GM23248 (cell line): ENCODE measurements at regions not wholly inside any gene's neighbourhood (a gene's known extent, or its start where the extent isn't known, plus 50 kb on each side); places are given as distances from the start of the nearest gene placed in this dataset.
"Not testable (repeated sequence)": the region's sequence is repeated elsewhere in the genome, so short reads cannot be mapped to it uniquely, and the experiment has no call there.

Source experiments
- DNase-seq: peaks from one replicate; pipeline ENCODE4 v3.0.0-alpha.2; 2015
- H2AFZ ChIP-seq: fragments of 200-600 bp; sonication (generic); 2 replicates; pipeline ENCODE4 v1.6.1; 2016; ENCODE audit warnings: antibody characterized with exemption
- H3F3A ChIP-seq: fragments of 200-600 bp; sonication (generic); 2 replicates; pipeline ENCODE4 v1.6.1; 2016; ENCODE audit warnings: mild to moderate bottlenecking, antibody characterized with exemption, mixed run types; ENCODE audit not compliant: insufficient read depth
- H3K27ac ChIP-seq: fragments of 200-600 bp; sonication (generic); 2 replicates; pipeline ENCODE4 v1.5.1; 2016; ENCODE audit warnings: mild to moderate bottlenecking
- H3K27me3 ChIP-seq: fragments of 200-600 bp; sonication (generic); replicated peaks from 2 replicates; pipeline ENCODE4 v1.6.1; 2016; ENCODE audit warnings: mild to moderate bottlenecking; ENCODE audit not compliant: insufficient read depth
- H3K36me3 ChIP-seq: fragments of 200-600 bp; sonication (generic); 2 replicates; pipeline ENCODE4 v1.6.1; 2016; ENCODE audit warnings: low read depth, mild to moderate bottlenecking
- H3K4me1 ChIP-seq: fragments of 200-600 bp; sonication (generic); 2 replicates; pipeline ENCODE4 v1.6.1; 2016; ENCODE audit warnings: mild to moderate bottlenecking; ENCODE audit not compliant: insufficient read depth
- H3K4me2 ChIP-seq: fragments of 200-600 bp; sonication (generic); one replicate; pipeline ENCODE4 v1.6.1; 2016; ENCODE audit warnings: mild to moderate bottlenecking; ENCODE audit not compliant: unreplicated experiment
- H3K4me3 ChIP-seq: fragments of 200-600 bp; sonication (generic); 2 replicates; pipeline ENCODE4 v1.5.1; 2016; ENCODE audit warnings: mild to moderate bottlenecking
- H3K79me2 ChIP-seq: fragments of 200-600 bp; sonication (generic); 2 replicates; pipeline ENCODE4 v1.6.1; 2016; ENCODE audit warnings: mild to moderate bottlenecking; ENCODE audit not compliant: insufficient read depth
- H3K9ac ChIP-seq: fragments of 200-600 bp; sonication (generic); 2 replicates; pipeline ENCODE4 v1.6.1; 2016; ENCODE audit warnings: mild to moderate bottlenecking
- H3K9me2 ChIP-seq: fragments of 200-600 bp; sonication (generic); 2 replicates; pipeline ENCODE4 v1.6.1; 2016; ENCODE audit warnings: mixed run types, mild to moderate bottlenecking, moderate library complexity; ENCODE audit not compliant: insufficient read depth
- H3K9me3 ChIP-seq: fragments of 200-600 bp; sonication (generic); one replicate; pipeline ENCODE4 v1.6.1; 2017; ENCODE audit warnings: low read depth
- H4K20me1 ChIP-seq: fragments of 200-600 bp; sonication (generic); 2 replicates; pipeline ENCODE4 v1.6.0; 2016; ENCODE audit not compliant: insufficient read depth
- EZH2 ChIP-seq: fragments of 200-600 bp; sonication (generic); IDR thresholded peaks from 2 replicates; pipeline ENCODE4 v1.6.1; 2018; ENCODE audit warnings: antibody characterized with exemption, mild to moderate bottlenecking; ENCODE audit not compliant: insufficient read depth, poor library complexity, severe bottlenecking
- EZH2phosphoT487 ChIP-seq: fragments of 200-600 bp; sonication (generic); IDR thresholded peaks from 2 replicates; pipeline ENCODE4 v1.6.1; 2018; ENCODE audit warnings: antibody characterized with exemption, moderate library complexity, mild to moderate bottlenecking, low read depth; ENCODE audit not compliant: insufficient read depth
- WGBS, 2 experiments: methylation state at CpG; one replicate each; pipeline ENCODE4 v1.1.6; 2015 to 2017; ENCODE audit warnings: low lambda C conversion rate in 2 of 2, low coverage in 1 of 2; ENCODE audit errors: missing lambda C conversion rate in 2 of 2; 5-methylcytosine and 5-hydroxymethylcytosine counted together
- in situ Hi-C: fragments of 300-500 bp; cut with MboI; formaldehyde crosslinking; loops from 2 replicates; pipeline ENCODE4 v1.15.0; 2020

- in situ Hi-C loops = no loop called here
- TF ChIP-seq EZH2phosphoT487 (no peak), EZH2 (no peak)
- no peak overlapping the region for H3K27ac ChIP-seq
These were observed 235.7 kb downstream of the AKAIN1 start for GRCh38 chr18:4961121-4961909.

DNA sequence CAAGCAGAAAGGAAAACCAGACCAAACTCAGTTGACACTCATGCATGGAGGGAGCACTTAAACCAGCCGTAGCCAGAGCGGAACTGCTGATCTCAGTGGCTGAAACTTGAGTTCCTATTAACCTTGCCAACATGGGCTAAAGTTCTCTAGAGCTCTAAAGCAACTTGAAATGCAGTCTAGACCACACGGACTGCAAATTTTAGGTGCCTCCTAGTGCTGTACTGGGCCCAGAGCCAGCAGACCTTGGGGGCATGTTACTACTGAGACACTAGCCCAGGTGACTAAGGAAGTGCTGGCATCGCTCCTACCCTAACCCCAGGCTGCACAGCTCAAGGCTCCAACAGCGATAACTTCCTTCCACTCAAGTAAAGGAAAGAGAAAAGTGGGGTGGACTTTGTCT, 236.5 kb downstream of the AKAIN1 start:
- in situ Hi-C loops = no loop called here
- H3K27me3 ChIP-seq = no peaks in the 10 kb centered on the region
- no peak overlapping the region for H3K27ac ChIP-seq
- DNase-seq = no peak
- H3K4me1 ChIP-seq = no peaks in the 10 kb centered on the region
- no peaks in the 10 kb centered on the region for H3K79me2 ChIP-seq
- H3K9ac ChIP-seq = no peak overlapping the region
- H3K9me3 ChIP-seq = no peaks in the 10 kb centered on the region
- no peak overlapping the region for H3K4me2 ChIP-seq
- no peaks in the 10 kb centered on the region for H3K9me2 ChIP-seq
- no peaks in the 10 kb centered on the region for H4K20me1 ChIP-seq
- no peak overlapping the region for H3K4me3 ChIP-seq
- H2AFZ ChIP-seq = no peak overlapping the region
- 23 to 41% methylated on average over 5 of the region's 5 CpGs for WGBS, 2 experiments
- no peaks in the 10 kb centered on the region for H3K36me3 ChIP-seq
- TF ChIP-seq EZH2phosphoT487 = no peak
- TF ChIP-seq EZH2 = no peak
- H3F3A ChIP-seq = no peaks in the 10 kb centered on the region

More at GRCh38 chr18:4961121-4961909, 235.7 kb downstream of the AKAIN1 start:
- Histone ChIP-seq H3K4me2 (no peak overlapping the region), H3K27me3 (no peaks in the 10 kb centered on the region), H3K9ac (no peak overlapping the region), H3K4me1 (no peaks in the 10 kb centered on the region), H3F3A (no peaks in the 10 kb centered on the region), H3K9me2 (no peaks in the 10 kb centered on the region), H4K20me1 (no peaks in the 10 kb centered on the region), H3K4me3 (no peak overlapping the region), H3K9me3 (no peaks in the 10 kb centered on the region), H3K79me2 (no peaks in the 10 kb centered on the region), H3K36me3 (no peaks in the 10 kb centered on the region), H2AFZ (no peak overlapping the region)
- DNase-seq = no peak
- 23 to 25% methylated on average over 4 of the region's 4 CpGs for WGBS, 2 experiments

DNA sequence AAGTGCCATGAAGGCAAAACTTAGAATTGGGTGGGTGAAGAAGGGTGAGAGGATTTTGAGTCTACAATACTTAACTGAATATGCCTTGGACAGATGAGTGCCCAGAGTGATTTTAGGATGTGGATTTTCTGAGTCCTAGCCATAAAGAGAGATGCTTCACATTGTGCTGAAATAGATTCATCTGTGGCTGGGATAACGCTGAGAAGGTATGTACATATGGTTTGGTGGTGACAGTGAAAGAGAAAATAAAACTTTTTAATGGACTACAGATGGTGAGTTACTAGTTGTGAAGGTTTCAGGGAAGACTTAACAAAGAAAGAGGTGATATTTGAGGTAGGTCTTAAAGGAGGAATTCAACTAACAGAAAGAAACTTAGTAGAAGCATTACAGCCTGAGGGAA, 265.8 kb downstream of the AKAIN1 start:
- 0% methylated on average over 1 of the region's 1 CpG for WGBS, 2 experiments
- no peaks in the 10 kb centered on the region for H3K4me1 ChIP-seq
- no peaks in the 10 kb centered on the region for H4K20me1 ChIP-seq
- H3K4me3 ChIP-seq = no peak overlapping the region
- H3K9me2 ChIP-seq = no peaks in the 10 kb centered on the region
- TF ChIP-seq EZH2phosphoT487 = no peak
- TF ChIP-seq EZH2 = no peak
- H3K36me3 ChIP-seq = no peaks in the 10 kb centered on the region
- no peaks in the 10 kb centered on the region for H3F3A ChIP-seq
- no peak overlapping the region for H3K4me2 ChIP-seq
- no peak overlapping the region for H3K27ac ChIP-seq
- H2AFZ ChIP-seq = no peak overlapping the region
- H3K27me3 ChIP-seq = no peaks in the 10 kb centered on the region
- DNase-seq = no peak
- no peaks in the 10 kb centered on the region for H3K79me2 ChIP-seq
- no peak overlapping the region for H3K9ac ChIP-seq
- H3K9me3 ChIP-seq = peaks cover 5% of the 10 kb centered on the region
- in situ Hi-C loops = no loop called here

GRCh38 chr18:4921548-4921947, 275.5 kb downstream of the AKAIN1 start:
- Histone ChIP-seq H2AFZ (no peak overlapping the region), H3F3A (no peaks in the 10 kb centered on the region), H3K27me3 (no peaks in the 10 kb centered on the region), H3K4me3 (no peak overlapping the region), H3K4me2 (no peak overlapping the region), H4K20me1 (no peaks in the 10 kb centered on the region), H3K36me3 (no peaks in the 10 kb centered on the region), H3K4me1 (no peaks in the 10 kb centered on the region), H3K9me2 (no peaks in the 10 kb centered on the region), H3K27ac (no peak overlapping the region), H3K9ac (no peak overlapping the region), H3K79me2 (no peaks in the 10 kb centered on the region), H3K9me3 (no peaks in the 10 kb centered on the region)
- no peak for TF ChIP-seq EZH2phosphoT487
- TF ChIP-seq EZH2 = no peak
- DNase-seq = no peak
- in situ Hi-C loops = no loop called here

DNA sequence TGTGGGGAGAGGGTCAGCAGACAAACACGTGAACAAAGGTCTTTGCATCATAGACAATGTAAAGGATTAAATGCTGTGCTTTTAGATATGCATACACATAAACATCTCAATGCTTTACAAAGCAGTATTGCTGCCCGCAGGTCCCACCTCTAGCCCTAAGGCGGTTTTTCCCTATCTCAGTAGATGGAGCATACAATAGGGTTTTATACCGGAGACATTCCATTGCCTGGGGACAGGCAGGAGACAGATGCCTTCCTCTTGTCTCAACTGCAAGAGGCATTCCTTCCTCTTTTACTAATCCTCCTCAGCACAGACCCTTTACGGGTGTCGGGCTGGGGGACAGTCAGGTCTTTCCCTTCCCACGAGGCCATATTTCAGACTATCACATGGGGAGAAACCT, 279.5 kb downstream of the AKAIN1 start:
- H3F3A ChIP-seq, H3K4me3 ChIP-seq, H3K9ac ChIP-seq, H3K4me1 ChIP-seq, H2AFZ ChIP-seq, H3K9me3 ChIP-seq, H3K36me3 ChIP-seq, H4K20me1 ChIP-seq, H3K79me2 ChIP-seq, DNase-seq, H3K9me2 ChIP-seq, H3K27me3 ChIP-seq, H3K4me2 ChIP-seq, in situ Hi-C loops, H3K27ac ChIP-seq: not testable (repeated sequence)
- WGBS, 2 experiments = 14 to 20% methylated on average over 4 of the region's 7 CpGs
